Kidney (tissue), 13 donors: ENCODE measurements at regions not wholly inside any gene's neighbourhood (a gene's known extent, or its start where the extent isn't known, plus 50 kb on each side); places are given as distances from the start of the nearest gene placed in this dataset.
A peak's percentile ranks its signal among the peaks of the same experiment; 100 is the strongest.

Experiments
- DNase-seq, 5 donors: peaks; one replicate each; pipeline ENCODE4 v3.0.0-alpha.2; 2013 to 2020
- FAIRE-seq: peaks from 2 replicates; lab custom pipeline; 2012; peaks lifted over from hg19 to GRCh38; lab: Jason Lieb, UNC
- H3K27ac ChIP-seq, 2 donors: one replicate each; pipeline ENCODE4 v1.7.0; 2013; ENCODE audit warnings: low read depth in 2 of 2, low read length in 2 of 2, inconsistent platforms in 1 of 2
- H3K27me3 ChIP-seq: one replicate; pipeline ENCODE4 v1.7.1; 2013; ENCODE audit warnings: low read length, inconsistent platforms; ENCODE audit not compliant: control insufficient read depth, insufficient read depth
- H3K36me3 ChIP-seq, 3 donors: one replicate each; pipeline versions ENCODE4 v1.7.0 to v1.7.1; 2013; ENCODE audit warnings: low read length in 3 of 3, control low read depth in 1 of 3, inconsistent platforms in 1 of 3; ENCODE audit not compliant: insufficient read depth in 3 of 3, control insufficient read depth in 2 of 3
- H3K4me1 ChIP-seq, 3 donors: one replicate each; pipeline versions ENCODE4 v1.7.0 to v1.7.1; 2013; ENCODE audit warnings: low read length in 3 of 3, inconsistent platforms in 1 of 3, low read depth in 1 of 3; ENCODE audit not compliant: control insufficient read depth in 2 of 3, insufficient read depth in 2 of 3
- H3K4me3 ChIP-seq, 3 donors: one replicate each; pipeline versions ENCODE4 v1.7.0 to v1.8.1; 2013; ENCODE audit warnings: low read length in 3 of 3, control low read depth in 1 of 3, inconsistent platforms in 1 of 3
- H3K9ac ChIP-seq, 3 donors: one replicate each; pipeline versions ENCODE4 v1.7.0 to v1.7.1; 2013; ENCODE audit warnings: low read length in 3 of 3, control low read depth in 1 of 3, inconsistent platforms in 1 of 3
- H3K9me3 ChIP-seq, 3 donors: one replicate each; pipeline versions ENCODE4 v1.7.0 to v1.7.1; 2013; ENCODE audit warnings: low read length in 3 of 3, control low read depth in 1 of 3, inconsistent platforms in 1 of 3; ENCODE audit not compliant: control insufficient read depth in 2 of 3, insufficient read depth in 1 of 3
- CTCF ChIP-seq: IDR thresholded peaks from 3 replicates; pipeline ENCODE4 v1.5.1; 2012; ENCODE audit warnings: mild to moderate bottlenecking, moderate library complexity, borderline replicate concordance; ENCODE audit not compliant: insufficient read depth; ENCODE audit errors: extremely low read depth
- intact Hi-C: fragments of 100-400 bp; cut with DNase I; formaldehyde crosslinking; loops from one replicate; pipeline ENCODE4 v1.11.1; 2022
- donor health status: control.
- donor health status: control.
- donor health status: control.
- donor health status: control.
- donor health status: control.
- donor health status: DM: yes; HTN: yes; CAD: no.
- donor health status: Normal renal cell carcinoma (clear cell type).

DNA sequence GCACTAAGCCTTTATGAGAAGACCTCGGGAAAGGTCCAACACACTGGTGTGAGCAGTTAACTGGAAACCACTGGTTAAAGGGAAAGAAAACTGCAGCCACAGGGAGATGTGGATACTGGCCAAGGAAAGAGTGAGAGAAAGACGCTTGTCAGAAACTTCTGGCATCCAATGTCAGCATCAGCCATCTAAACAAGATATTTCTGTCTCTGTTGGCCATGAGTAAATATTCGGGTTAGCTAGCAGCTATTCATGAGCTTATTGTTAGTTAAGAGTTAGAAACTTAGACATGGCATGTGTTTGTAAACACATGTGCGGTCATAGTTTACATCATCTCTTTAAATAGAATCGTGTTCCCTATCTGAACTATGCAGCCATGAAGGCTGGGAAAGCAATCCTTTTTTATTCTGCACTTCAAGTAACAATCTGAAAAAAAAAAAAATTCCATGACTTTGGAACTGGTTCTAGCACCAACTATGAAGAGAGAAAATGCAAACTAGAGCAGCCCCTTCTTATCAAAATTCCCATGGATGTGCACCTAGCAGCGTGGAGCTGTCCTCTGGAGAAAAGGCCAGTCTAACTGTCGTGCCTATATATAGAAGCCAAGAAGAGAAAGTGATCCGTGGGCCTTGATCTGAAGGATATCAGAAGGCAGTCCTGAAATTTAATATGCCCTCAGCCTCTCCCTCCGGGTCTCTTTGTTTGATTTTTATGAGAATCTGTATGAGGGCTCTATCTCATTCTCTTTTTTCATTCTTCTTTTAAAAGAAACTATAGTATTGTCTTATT, 84.0 kb upstream of the RFX8 start:
- peak in 2 of 5 donors; percentile 18 to 59 for DNase-seq
- H3K9me3 ChIP-seq = peaks cover 0 to 3% (median 0%) of the 10 kb centered on the region in 3 donors
- peaks cover 0 to 3% (median 0%) of the 10 kb centered on the region in 3 donors for H3K4me1 ChIP-seq
- FAIRE-seq = no peak
- no peak for TF ChIP-seq CTCF
- H3K27me3 ChIP-seq = no peaks in the 10 kb centered on the region
- no peak overlapping the region for H3K4me3 ChIP-seq
- intact Hi-C loops = no loop called here
- H3K27ac ChIP-seq = peak overlapping the region in 1 of 2 donors; percentile 54
- no peaks in the 10 kb centered on the region for H3K36me3 ChIP-seq
- H3K9ac ChIP-seq = no peak overlapping the region

DNA sequence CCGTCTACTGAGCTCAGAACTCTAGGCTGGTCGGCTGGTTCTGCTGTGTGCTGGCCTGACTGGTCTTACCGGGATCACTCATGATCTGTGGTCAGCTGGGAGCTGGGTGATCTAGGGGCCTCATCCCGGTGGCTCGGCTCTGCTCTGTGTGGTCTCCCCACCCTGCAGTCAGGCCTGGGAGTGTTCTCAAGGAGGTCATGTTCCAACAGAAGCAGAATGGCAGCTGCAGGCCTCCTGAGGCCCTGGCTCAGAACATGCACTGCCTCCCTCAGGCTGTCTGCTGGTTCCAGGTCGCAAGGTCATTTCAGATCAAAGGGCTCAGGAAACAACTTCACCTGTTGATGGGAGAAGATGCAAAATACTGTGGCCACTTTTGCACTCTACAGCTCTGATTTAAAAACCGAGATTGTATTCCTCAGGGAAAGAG, 81.1 kb upstream of the RFX8 start:
- DNase-seq (no peak), FAIRE-seq (no peak)
- Histone ChIP-seq H3K36me3 (no peaks in the 10 kb centered on the region), H3K4me3 (no peak overlapping the region), H3K9ac (no peak overlapping the region), H3K4me1 (peaks cover 0 to 3% (median 0%) of the 10 kb centered on the region in 3 donors), H3K27me3 (no peaks in the 10 kb centered on the region), H3K27ac (no peak overlapping the region), H3K9me3 (peaks cover 0 to 3% (median 0%) of the 10 kb centered on the region in 3 donors)
- intact Hi-C loops = no loop called here
- no peak for TF ChIP-seq CTCF

DNA sequence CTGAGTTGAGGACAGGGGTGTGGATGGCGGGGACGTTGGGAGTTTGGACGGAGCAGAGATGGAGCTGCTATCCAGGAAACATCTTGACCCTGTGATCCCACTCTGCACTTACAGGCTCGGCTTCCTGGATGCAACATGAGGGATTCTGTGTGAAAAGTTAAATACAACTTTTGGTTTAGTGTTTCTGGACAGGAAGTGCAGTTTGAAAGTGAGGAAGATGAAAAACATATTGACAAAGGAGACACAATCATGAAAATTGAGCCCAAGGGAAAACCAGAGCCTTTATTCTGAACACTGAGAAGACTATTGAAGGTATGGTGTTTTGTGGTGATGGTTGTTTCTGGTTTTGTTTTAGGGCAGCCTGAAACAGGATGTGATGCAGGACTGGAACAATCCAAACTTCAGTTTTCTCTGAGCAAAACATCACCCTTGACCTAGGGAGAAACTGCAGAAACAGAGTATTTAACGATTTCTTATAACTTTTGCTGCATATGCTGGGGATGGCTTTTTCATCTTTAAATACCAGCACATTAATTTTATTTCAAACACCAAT, 76.5 kb upstream of the RFX8 start:
- Histone ChIP-seq H3K27me3 (no peaks in the 10 kb centered on the region), H3K9ac (no peak overlapping the region), H3K4me1 (no peaks in the 10 kb centered on the region), H3K27ac (no peak overlapping the region), H3K4me3 (no peak overlapping the region), H3K9me3 (no peaks in the 10 kb centered on the region), H3K36me3 (no peaks in the 10 kb centered on the region)
- no peak for TF ChIP-seq CTCF
- intact Hi-C loops = no loop called here
- no peak for DNase-seq
- no peak for FAIRE-seq
